ENCODE measurements at regions not wholly inside any gene's neighbourhood (a gene's known extent, or its start where the extent isn't known, plus 50 kb on each side); places are given as distances from the start of the nearest gene placed in this dataset.

GRCh38 chr10:125212150-125212809 lies 51.9 kb upstream of the CTBP2 start:
- no peak overlapping the region for H3K27ac ChIP-seq
- no peak for TF ChIP-seq CTCF (conservative IDR thresholded peaks at IDR 0.05)

Measured in VCaP (cell line).